Ammon's horn (tissue), 1 donor: ENCODE measurements at regions not wholly inside any gene's neighbourhood (a gene's known extent, or its start where the extent isn't known, plus 50 kb on each side); places are given as distances from the start of the nearest gene placed in this dataset.
"Not testable (repeated sequence)": the region's sequence is repeated elsewhere in the genome, so short reads cannot be mapped to it uniquely, and the experiment has no call there.

Source experiments
- DNase-seq: peaks from one replicate; pipeline ENCODE4 v3.0.0-alpha.2; 2016; ENCODE audit warnings: low spot score

- no peak for DNase-seq
Observed at GRCh38 chr1:197850918-197851317, 51.5 kb upstream of the C1orf53 start.

- DNase-seq = no peak
Observed at GRCh38 chr1:197850042-197850441, 52.4 kb upstream of the C1orf53 start.

GRCh38 chr1:197848350-197848749, 54.1 kb upstream of the C1orf53 start:
- no peak for DNase-seq

GRCh38 chr1:197845886-197846285, 56.5 kb upstream of the C1orf53 start:
- DNase-seq = no peak

GRCh38 chr1:197844651-197845050, 57.8 kb upstream of the C1orf53 start:
- DNase-seq = no peak

GRCh38 chr1:197843401-197843800, 59.0 kb upstream of the C1orf53 start:
- DNase-seq = no peak

- DNase-seq = no peak
Observed at GRCh38 chr1:197842646-197843045, 59.8 kb upstream of the C1orf53 start.

- DNase-seq = peak; percentile 15
Observed at GRCh38 chr1:197841883-197842553, 60.4 kb upstream of the C1orf53 start.

GRCh38 chr1:197841158-197841557, 61.3 kb upstream of the C1orf53 start:
- DNase-seq = no peak

- not testable (repeated sequence) for DNase-seq
Observed at GRCh38 chr1:197839786-197840185, 62.6 kb upstream of the C1orf53 start.

- DNase-seq = no peak
Observed at GRCh38 chr1:197838836-197839235, 63.6 kb upstream of the DENND1B start.

GRCh38 chr1:197837911-197838310, 62.6 kb upstream of the DENND1B start:
- DNase-seq = no peak

GRCh38 chr1:197836356-197836755, 61.1 kb upstream of the DENND1B start:
- not testable (repeated sequence) for DNase-seq

GRCh38 chr1:197829011-197829410, 53.7 kb upstream of the DENND1B start:
- DNase-seq = not testable (repeated sequence)

- no peak for DNase-seq
Observed at GRCh38 chr1:197825541-197825940, 50.3 kb upstream of the DENND1B start.
